Vagina (tissue), 2 donors: ENCODE measurements at regions not wholly inside any gene's neighbourhood (a gene's known extent, or its start where the extent isn't known, plus 50 kb on each side); places are given as distances from the start of the nearest gene placed in this dataset.

Source experiments
- DNase-seq, 2 donors: peaks; one replicate each; pipeline ENCODE4 v3.0.0-alpha.2; 2017; ENCODE audit errors: extremely low spot score in 2 of 2
- H3K27ac ChIP-seq: fragments of 200-600 bp; sonication (generic); one replicate; pipeline ENCODE4 v1.5.1; 2019
- H3K27me3 ChIP-seq: fragments of 200-600 bp; sonication (generic); one replicate; pipeline ENCODE4 v1.5.1; 2019
- H3K36me3 ChIP-seq, 2 donors: fragments of 200-600 bp; sonication (generic); one replicate each; pipeline ENCODE4 v1.5.1; 2017 to 2019
- H3K4me1 ChIP-seq: fragments of 200-600 bp; sonication (generic); one replicate; pipeline ENCODE4 v1.5.1; 2019
- H3K4me3 ChIP-seq, 2 donors: fragments of 200-600 bp; sonication (generic); 1 replicate in 1 of 2; 2 replicates in 1 of 2; pipeline ENCODE4 v1.5.1; 2016 to 2019
- H3K9me3 ChIP-seq: fragments of 200-600 bp; sonication (generic); one replicate; pipeline ENCODE4 v1.5.1; 2019
- CTCF ChIP-seq, 3 experiments: fragments of 450-650 bp in 2 of 3; fragments of 200-600 bp in 1 of 3; sonication (generic) in 1 of 3; IDR thresholded peaks; one replicate each; pipeline ENCODE4 v1.5.1; 2017 to 2019; ENCODE audit warnings: antibody characterized with exemption in 3 of 3, mild to moderate bottlenecking in 2 of 3, moderate library complexity in 2 of 3
- POLR2A ChIP-seq, 2 donors: fragments of 450-650 bp; IDR thresholded peaks; one replicate each; pipeline ENCODE4 v1.6.1; 2017; ENCODE audit warnings: antibody characterized with exemption in 2 of 2, mild to moderate bottlenecking in 2 of 2, moderate library complexity in 2 of 2
- POLR2AphosphoS5 ChIP-seq, 2 donors: sonication (generic); formaldehyde crosslinking; IDR thresholded peaks; one replicate each; pipeline ENCODE4 v1.9.0; 2017; ENCODE audit warnings: antibody characterized with exemption in 2 of 2, mild to moderate bottlenecking in 2 of 2, low read depth in 1 of 2; ENCODE audit not compliant: insufficient read depth in 1 of 2
- intact Hi-C: fragments of 100-400 bp; cut with DNase I; formaldehyde crosslinking; loops from one replicate; pipeline ENCODE4 v1.15.1; 2023

GRCh38 chr5:167943343-167943742, 348.1 kb upstream of the WWC1 start:
- Histone ChIP-seq H3K4me3 (no peak overlapping the region), H3K27me3 (no peaks in the 10 kb centered on the region), H3K36me3 (no peaks in the 10 kb centered on the region), H3K27ac (no peak overlapping the region), H3K9me3 (no peaks in the 10 kb centered on the region), H3K4me1 (no peaks in the 10 kb centered on the region)
- intact Hi-C loops: no loop called here
- DNase-seq: no peak
- TF ChIP-seq CTCF (IDR thresholded peaks at IDR 0.05) (no peak), POLR2AphosphoS5 (IDR thresholded peaks at IDR 0.05; ENCODE audit: insufficient read depth in 1 of 2, low read depth in 1 of 2) (no peak), POLR2A (IDR thresholded peaks at IDR 0.05) (no peak)

- Histone ChIP-seq H3K9me3 (no peaks in the 10 kb centered on the region), H3K4me3 (no peak overlapping the region), H3K36me3 (no peaks in the 10 kb centered on the region), H3K27ac (peak overlapping the region; percentile 25), H3K27me3 (no peaks in the 10 kb centered on the region), H3K4me1 (no peaks in the 10 kb centered on the region)
- intact Hi-C loops: no loop called here
- no peak for DNase-seq
- TF ChIP-seq POLR2A (IDR thresholded peaks at IDR 0.05): no peak
- no peak for TF ChIP-seq CTCF (IDR thresholded peaks at IDR 0.05)
- TF ChIP-seq POLR2AphosphoS5 (IDR thresholded peaks at IDR 0.05; ENCODE audit: insufficient read depth in 1 of 2, low read depth in 1 of 2): no peak
Measured at GRCh38 chr5:167944121-167944852, 347.2 kb upstream of the WWC1 start.

- TF ChIP-seq POLR2AphosphoS5 (IDR thresholded peaks at IDR 0.05; ENCODE audit: insufficient read depth in 1 of 2, low read depth in 1 of 2) (peak; percentile 7 to 52), CTCF (IDR thresholded peaks at IDR 0.05) (no peak), POLR2A (IDR thresholded peaks at IDR 0.05) (no peak)
- H3K4me1 ChIP-seq: peaks cover 6% of the 10 kb centered on the region
- intact Hi-C loops: no loop called here
- no peaks in the 10 kb centered on the region for H3K27me3 ChIP-seq
- H3K9me3 ChIP-seq: no peaks in the 10 kb centered on the region
- H3K27ac ChIP-seq: peak overlapping the region; percentile 56
- H3K4me3 ChIP-seq: no peak overlapping the region
- no peak for DNase-seq
- H3K36me3 ChIP-seq: no peaks in the 10 kb centered on the region
Measured at GRCh38 chr5:167945542-167946384, 345.7 kb upstream of the WWC1 start.

GRCh38 chr5:167947306-167947705, 344.1 kb upstream of the WWC1 start:
- no peak overlapping the region for H3K4me3 ChIP-seq
- TF ChIP-seq POLR2A (IDR thresholded peaks at IDR 0.05): no peak
- TF ChIP-seq POLR2AphosphoS5 (IDR thresholded peaks at IDR 0.05; ENCODE audit: insufficient read depth in 1 of 2, low read depth in 1 of 2): no peak
- no peak for TF ChIP-seq CTCF (IDR thresholded peaks at IDR 0.05)
- H3K36me3 ChIP-seq: no peaks in the 10 kb centered on the region
- intact Hi-C loops: no loop called here
- peaks cover 16% of the 10 kb centered on the region for H3K4me1 ChIP-seq
- no peaks in the 10 kb centered on the region for H3K9me3 ChIP-seq
- H3K27ac ChIP-seq: no peak overlapping the region
- DNase-seq: no peak
- no peaks in the 10 kb centered on the region for H3K27me3 ChIP-seq

GRCh38 chr5:167948251-167948650, 343.2 kb upstream of the WWC1 start:
- Histone ChIP-seq H3K27me3 (no peaks in the 10 kb centered on the region), H3K9me3 (no peaks in the 10 kb centered on the region), H3K27ac (no peak overlapping the region), H3K4me3 (no peak overlapping the region), H3K4me1 (peaks cover 16% of the 10 kb centered on the region), H3K36me3 (no peaks in the 10 kb centered on the region)
- DNase-seq: no peak
- no peak for TF ChIP-seq CTCF (IDR thresholded peaks at IDR 0.05)
- TF ChIP-seq POLR2A (IDR thresholded peaks at IDR 0.05): no peak
- TF ChIP-seq POLR2AphosphoS5 (IDR thresholded peaks at IDR 0.05; ENCODE audit: insufficient read depth in 1 of 2, low read depth in 1 of 2): no peak
- intact Hi-C loops: no loop called here
